ENCODE measurements at regions not wholly inside any gene's neighbourhood (a gene's known extent, or its start where the extent isn't known, plus 50 kb on each side); places are given as distances from the start of the nearest gene placed in this dataset.
"Not testable (repeated sequence)": the region's sequence is repeated elsewhere in the genome, so short reads cannot be mapped to it uniquely, and the experiment has no call there.

DNA sequence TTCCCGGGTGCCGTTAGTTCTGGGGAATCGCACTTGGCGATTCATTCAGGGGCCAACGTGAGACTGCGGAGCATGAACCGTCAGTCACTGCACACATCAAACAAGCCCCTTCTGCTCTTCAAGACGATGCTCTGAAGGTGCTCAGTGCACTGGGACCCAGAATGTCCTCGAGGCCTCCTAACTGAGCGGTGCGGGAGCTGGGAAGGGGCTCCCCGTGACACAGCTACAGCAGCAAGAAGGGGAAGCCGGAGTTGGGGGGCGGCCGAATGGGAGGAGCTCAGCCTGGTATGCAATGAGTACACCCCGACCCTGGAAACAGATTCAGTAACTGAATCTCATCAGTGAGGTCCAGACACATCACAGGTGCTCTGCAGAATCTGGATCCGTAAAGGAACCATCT lies 150.8 kb downstream of the SHANK2 start:
- DNase-seq (ENCODE audit: low read depth): no peak

DNA sequence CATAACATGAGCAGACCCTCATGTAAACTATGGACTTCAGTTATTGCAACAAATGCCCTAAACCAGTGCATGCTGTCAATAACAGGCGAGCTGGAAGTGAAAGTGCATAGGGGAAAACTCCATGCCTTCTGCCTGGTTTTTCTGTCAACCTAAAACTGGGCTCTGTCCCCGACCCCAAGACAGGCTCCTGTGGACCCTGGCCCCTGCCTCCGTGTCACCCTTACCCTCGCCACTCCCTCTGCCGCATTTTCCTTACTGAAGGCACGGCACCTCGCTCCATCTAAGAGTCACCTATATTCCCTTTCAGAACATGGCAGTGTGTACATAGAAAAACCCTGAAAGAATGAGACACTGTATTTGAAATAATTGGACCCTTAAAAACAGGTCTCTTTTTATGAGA lies 151.3 kb downstream of the SHANK2 start:
- DNase-seq (ENCODE audit: low read depth): no peak

DNA sequence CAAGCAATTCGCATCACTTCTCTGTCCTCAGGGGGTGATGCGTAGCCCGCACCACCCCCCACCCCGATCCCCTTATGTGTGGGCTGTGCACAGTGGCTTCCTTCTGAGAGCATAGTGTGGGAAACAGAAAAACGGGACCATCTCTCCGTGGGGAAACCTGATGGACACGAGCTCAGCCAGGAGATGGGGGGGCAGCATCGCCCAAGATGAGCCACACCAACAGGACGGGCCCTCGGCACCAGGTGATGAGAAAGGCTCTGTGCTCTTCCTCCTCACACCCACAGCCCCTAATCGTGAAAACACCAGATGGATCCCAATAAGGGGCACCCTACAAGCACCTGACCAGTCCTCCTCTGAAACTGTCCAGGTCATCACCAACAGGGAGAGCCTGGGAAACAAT lies 153.6 kb downstream of the SHANK2 start:
- no peak for DNase-seq (ENCODE audit: low read depth)

DNA sequence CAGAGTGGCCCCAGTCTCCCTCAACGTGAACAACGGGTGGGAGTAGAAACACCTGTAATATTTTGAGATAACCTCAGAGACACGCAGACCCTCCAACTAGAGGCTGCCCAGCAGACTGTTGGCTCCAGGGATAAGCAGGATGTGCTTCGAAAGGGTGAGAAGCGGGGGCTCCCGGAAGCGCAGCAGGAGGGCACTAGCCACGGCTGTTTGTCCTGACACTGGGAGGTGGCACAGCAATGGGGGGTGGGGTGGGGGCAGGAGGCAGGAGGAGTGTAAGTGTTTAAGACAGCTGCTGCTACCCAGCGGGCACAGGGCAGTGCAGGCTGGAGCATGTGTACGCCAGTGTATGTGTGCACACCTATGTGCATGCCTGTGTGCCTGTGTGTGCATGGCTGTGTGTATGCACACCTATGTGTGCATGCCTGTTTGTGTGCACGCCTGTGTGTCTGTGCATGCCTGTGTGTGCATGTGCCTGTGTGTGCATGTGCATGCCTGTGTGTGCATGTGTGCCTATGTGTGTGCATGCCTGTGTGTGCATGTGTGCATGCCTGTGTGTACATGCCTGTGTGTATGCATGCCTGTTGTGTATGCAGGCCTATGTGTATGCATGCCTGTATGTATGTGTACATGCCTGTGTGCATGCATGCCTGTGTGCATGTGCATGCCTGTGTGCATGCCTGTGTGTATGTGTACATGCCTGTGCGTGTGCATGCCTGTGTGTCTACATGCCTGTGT lies 154.7 kb downstream of the SHANK2 start:
- no peak for DNase-seq (ENCODE audit: low read depth)

DNA sequence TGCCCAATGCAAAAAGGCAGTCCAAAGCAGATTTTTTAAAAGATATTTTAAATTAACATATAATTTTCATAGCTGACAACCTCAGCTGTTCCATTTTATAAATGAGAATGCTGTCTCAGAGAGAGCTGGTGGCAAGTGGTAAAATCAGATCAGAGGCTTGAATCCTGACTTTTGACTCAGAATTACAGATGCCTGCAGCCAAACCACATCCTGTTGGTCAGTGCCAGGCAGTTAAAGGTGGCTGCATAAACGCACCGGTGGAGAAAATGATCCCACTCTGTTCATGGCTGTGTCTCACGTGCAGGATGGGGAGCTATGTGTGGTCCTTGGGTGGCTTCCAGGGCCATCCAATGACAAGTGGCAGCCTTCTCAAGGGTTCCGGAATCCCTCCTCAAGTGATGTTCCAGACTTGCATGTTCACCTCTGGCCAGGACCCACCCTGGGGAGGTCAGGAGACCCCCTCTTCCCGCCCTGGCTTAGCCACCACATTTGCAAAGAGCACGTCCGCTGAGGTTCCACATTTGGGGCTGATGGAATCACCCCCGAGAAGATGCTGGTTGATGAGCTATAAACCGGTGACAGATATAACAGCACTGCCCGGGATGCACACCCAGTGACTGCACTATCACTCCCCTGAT lies 155.5 kb downstream of the SHANK2 start:
- DNase-seq (ENCODE audit: low read depth): peak; percentile 16

DNA sequence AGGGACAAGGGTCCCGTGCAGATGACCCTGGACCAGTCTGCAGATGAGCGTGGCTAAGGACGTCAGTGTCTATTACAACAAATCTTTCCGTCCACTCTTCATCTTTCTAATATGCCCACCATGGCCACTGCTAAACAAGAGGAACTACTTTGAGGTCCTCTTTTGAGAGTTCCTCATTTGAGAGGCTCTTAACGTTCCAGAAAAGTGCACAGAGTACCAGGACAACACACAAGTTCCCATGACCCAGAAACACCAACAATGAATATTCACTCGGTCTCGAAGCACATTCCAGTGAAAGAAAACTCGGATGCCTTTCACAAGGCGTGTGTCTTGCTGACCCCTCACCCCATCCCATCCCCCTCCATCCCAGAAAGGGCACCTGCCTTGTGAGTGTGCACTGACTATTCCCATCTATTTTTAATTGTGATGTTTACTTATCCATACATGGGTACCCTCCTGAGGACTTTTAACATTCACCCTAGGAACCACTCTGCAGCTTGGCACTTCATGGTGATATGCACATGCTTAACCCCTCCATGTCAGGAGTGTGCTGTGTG lies 157.0 kb downstream of the SHANK2 start:
- DNase-seq (ENCODE audit: low read depth): no peak

DNA sequence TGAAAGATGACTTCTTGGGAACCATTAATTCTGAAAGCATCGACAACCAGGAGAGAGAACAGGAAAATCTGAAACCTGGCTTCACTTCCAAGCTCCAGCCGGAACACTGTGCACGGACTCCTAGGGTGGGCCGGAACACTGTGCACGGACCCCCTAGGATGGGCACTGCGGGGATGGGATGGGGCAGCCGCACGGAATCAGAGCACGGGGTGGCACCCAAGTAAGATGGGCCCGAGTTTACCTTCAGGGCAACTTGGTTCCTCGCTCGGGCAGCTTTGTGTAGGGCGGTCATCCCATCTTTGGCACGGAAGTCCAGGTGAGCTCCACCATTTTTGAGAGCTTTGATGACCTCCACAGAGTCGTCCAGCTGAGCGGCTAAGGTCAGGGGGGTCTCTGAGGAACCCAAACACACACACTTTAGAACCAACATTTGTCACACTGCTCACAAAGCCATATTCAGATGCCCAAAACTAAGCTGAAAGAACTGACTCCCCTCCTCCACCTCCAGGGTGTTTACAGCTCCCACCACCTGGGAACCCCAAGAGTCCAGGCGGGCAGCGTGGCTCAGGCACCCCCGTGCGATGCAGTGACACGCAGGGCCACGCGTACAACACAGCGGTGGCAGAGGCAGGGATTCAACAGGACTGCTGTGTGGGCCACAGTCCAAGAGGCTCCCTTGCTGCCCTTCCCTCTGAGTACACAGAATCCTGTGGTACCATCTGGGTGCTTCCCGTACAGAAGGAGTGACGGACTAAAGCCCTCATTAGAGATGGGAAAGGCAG lies 157.9 kb downstream of the SHANK2 start:
- no peak for DNase-seq (ENCODE audit: low read depth)

DNA sequence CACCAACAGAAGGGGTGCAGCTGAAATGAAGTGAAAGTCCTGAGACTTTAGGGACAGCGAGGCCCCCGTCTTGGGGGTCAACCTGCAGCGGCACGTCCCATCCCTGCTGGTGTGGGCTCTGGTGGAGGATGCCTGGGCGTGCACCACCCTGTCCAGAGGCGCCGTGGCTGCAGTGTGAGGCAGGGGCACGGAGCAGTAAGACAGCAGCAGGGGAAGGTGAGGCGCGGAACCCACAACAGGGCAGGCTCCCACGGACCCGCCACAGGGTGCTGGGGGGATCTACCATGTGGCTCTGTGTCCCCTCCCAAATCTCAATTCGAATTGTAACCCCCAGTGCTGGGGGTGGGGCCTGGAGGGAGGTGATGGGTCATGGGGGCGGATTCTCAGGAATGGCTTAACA lies 158.6 kb downstream of the SHANK2 start:
- DNase-seq (ENCODE audit: low read depth): no peak

DNA sequence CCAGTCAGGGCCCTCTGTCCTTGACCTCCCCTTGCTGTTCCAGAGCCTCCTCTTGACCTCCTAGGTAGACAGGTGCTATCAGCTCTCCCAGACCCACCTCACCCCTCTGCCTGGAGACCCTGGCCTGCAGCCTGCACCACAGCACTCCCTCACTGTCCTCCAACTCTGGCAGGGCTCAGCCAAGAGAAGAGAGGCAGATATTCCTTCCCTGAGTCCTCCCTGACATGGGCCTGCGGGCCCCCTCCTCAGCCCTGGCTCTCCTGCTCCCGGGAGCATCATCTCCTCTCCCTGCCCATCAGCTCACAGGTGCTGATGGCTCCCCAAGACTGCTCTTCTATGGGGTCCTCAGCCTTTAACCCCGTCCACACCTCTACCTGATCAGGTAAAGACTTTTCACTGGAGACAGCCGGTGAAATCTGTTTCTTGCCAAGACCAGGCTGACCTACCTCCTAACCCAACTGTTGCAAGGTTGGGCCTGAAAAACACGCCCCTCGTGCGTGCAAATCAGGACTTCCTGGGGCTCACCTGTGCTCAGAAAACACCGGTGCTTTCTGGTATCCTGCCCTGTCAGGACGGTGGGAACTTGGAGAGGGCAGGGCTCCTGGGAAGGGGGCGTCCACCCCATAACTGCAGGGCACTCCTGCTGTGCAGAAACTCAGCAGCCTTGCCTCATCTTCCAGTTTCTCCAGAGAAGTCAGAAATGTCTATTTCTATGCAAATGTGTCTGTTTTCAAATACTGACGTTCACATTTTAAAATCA lies 160.7 kb downstream of the SHANK2 start:
- DNase-seq (ENCODE audit: low read depth): no peak

DNA sequence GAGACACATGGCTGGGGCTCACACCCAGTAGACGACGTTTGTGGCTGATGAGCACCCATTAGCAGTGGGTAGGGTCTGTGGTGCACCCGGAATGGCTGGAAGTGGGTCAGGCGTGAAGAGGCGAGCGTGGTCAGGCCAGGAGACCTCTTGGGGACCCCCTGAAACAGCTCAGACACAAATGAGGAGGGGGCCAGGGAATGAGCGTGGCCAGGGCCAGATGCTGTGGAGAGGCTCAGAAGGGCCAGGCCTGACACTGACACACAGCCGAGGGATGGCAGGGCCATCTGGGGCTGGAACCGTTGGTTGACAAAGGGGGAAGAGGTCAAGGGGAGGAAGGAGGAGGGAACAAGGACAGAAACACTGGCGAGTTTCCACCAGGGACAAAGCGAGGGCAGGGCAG lies 162.8 kb downstream of the SHANK2 start:
- DNase-seq (ENCODE audit: low read depth): no peak

DNA sequence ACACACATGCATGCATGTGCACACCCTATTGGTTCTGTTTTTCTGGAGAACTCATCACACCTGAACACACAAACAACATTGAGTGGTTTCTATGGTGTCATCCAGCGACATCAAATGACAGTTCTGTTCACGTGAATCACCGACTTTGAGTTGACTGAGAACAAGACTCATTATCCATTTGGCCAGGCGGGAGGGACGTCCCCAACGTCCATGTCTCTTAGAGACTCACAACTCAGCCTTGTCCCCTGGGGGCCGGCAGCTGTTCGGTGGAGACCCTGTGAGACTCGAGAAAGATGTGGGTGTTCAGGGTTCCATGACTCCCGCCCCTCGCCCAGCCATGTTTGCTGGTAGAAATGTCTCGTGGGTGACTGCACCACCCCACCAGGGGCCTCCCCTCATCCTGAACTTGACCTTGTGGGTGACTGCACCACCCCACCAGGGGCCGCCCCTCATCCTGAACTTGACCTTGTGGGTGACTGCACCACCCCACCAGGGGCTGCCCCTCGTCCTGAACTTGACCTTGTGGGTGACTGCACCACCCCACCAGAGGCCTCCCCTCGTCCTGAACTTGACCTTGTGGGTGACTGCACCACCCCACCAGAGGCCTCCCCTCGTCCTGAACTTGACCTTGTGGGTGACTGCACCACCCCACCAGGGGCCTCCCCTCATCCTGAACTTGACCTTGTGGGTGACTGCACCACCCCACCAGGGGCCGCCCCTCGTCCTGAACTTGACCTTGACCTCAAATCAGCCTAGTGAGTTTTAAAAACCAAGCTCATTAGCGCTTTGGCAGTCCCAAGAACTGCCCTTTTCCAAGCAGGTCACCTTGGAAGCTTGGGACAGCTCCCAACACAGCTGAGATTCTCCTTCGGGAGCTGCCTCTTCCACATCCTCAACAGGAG lies 163.8 kb downstream of the SHANK2 start:
- not testable (repeated sequence) for DNase-seq (ENCODE audit: low read depth)

DNA sequence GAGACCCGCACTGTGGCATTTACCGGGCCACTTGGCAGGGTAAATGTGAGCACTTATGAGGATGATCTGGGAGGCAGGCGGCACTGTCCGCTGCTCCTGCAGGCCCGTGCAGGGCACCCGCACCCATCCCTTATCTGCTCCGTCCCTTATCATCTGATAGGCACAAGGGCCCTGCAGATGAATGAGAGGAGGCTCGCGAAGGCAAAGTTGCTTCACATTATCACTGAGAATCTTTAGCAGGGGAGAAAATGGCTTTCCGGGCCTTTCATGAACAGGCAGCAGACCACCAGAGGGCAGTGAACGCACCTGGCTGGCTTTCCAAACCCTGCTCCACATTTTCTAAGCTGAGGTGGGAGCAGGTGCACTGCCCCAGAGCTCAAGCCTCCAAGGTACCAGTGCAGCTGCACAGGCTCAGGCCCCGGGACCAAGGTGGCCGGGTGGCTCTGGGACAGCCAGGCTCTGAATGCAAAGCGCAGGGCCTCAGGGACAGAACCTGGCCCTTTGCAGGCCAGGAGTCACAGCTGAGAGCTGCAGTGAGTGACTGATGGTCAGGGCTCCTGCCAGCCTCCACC lies 165.6 kb downstream of the SHANK2 start:
- peak; percentile 50 for DNase-seq (ENCODE audit: low read depth)

DNA sequence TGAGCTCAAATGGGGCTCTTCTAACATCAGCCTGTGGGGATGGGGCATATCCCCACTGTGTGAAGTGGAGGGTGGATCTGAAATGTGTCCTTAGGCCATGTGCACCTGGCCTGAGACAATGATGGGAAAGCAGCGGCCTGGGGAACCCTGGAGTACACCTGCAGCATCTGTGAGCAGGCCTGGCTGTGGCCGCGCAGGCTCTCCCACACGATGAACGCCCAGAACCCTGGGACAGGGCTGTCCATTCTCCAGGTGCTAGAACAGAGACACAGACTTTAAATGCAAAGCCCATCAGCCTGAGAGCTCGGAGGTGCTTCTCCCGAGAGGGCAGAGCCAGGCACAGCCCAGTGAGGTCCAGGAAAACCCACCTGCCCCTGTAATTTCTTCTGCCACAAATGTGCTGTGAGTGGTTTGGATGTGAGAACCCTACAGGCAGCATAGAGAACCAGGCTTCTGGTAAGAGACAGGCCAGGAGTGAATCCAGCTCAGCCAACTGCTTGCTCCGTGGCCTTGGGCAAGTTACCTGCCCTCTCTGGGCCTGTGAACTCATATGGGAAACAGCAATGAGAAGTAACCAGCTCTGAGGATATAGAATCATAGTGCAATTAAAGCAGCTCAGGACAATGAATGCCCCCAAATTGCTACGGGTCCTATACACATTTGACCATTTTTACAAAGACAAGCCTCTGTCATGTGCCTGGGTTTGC lies 167.9 kb downstream of the SHANK2 start:
- no peak for DNase-seq (ENCODE audit: low read depth)

DNA sequence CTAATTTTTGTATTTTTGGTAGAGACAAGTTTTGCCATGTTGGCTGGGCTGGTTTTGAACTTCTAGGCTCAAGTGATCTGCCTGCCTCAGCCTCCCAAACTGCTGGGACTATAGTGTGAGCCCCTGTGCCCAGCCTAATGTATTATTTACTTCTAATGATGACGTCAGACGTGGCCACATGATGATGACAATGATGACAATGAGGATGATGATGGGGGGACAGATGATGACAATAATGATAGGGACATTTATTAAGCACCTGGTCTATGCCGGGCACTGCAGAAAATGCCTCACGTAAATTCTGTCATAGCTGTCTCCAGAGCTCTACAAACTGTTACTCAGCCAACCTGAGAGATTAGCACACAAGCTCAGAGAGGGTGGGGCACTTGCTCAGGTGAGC lies 169.3 kb downstream of the SHANK2 start:
- no peak for DNase-seq (ENCODE audit: low read depth)

DNA sequence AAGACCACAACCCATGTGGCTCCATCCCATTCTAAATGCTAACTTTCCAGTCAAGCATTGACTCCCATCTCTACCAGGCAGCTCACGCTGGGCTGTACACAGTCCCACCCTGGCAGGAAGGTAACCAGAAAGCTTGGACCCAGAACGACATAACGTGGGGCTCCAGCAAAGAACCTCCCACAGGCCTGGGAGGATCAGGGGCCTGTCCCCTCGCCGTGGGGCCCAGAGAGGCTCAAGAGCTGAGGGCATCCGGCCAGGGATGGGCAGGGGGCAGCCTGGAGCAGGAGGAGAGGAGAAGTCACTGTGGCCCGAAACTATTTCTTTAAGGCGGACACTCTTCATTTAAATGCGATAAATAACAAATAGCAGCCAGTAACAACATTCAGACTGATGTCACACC lies 169.9 kb downstream of the SHANK2 start:
- no peak for DNase-seq (ENCODE audit: low read depth)

DNA sequence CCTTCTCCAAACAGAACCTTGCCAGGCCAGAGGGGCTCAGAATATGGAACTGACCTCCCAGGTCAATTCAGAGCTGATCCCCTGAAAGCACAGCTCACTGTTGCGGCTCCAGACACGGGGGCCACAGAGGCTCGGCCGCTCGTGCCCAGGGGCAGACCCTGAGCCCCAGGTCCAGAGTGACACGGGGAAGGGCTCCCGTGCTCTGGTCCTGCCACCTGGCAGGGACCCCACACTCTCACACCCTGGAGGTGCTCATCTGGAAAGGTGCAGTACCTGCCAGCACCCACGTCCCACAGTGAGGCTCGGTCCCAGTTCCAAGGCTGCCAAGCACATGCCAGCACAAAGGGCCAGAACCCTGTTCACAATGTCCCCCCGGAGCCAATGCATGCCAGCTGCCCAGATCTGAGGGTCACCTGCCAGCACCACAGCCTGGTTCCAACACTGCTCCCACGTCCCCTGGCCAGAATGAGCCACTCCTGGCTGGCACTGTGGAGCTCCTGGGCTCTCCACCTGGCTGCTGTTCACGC lies 170.6 kb downstream of the SHANK2 start:
- DNase-seq (ENCODE audit: low read depth): no peak

DNA sequence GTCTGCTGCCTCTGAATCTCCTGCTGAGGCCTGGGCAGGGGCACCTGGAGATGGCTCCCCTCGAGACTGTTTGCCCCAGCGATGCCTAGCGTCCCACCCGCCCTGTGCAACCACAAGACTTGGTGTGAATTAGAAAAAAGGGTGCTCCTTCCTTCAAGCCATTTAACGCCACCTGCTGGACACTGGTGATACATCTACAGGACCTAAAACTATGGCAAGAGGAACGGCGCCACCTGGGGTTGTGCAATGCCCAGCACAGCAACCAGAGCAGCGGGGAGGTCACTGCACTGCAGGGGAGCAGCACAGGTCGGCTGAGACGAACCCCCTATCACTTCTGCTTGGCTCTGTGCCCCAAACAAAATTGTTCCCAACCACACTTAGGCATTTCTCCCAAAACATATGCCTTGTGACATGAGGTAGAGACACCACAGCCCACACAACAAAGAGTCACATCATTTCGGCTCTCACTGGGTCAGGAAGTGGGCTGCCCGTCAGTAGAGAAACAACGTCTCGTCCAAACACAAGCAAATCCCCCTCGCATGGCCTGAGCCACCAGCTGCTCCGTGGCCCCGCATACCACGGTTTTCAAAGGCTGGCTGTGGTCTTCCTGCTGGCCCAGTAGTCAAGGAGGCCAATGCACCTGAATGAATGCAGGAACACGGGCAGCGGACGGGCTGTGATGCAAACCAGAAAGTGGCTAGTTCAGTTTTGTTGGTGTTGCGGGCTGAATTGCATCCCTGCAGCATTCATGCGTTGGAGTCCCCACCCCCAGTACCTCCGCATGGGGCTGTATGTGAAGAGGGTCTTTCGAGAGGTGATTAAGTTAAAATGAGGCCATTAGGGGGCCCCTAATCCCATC lies 171.9 kb downstream of the SHANK2 start:
- peak; percentile 66 for DNase-seq (ENCODE audit: low read depth)

DNA sequence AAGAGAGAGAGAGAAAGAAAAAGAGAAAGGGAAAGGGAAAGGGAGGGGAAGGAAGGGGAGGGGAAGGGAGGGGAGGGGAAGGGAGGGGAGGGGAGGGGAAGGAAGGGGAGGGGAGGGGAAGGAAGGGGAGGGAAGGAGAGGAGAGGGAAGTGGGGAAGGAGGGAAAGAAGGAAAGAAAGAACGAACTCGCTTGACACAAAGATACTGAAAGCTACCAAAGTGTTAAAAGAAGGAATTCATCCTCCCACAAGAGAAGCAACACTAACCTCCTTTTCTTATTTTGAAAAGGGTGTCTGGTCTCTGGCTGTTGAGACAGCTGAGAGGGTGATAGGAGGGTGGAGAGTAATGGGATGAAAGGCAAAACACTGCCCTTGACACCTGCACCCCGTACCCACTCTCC lies 172.6 kb downstream of the SHANK2 start:
- no peak for DNase-seq (ENCODE audit: low read depth)
